Chondrocyte (in vitro differentiated cells): ENCODE measurements at regions not wholly inside any gene's neighbourhood (a gene's known extent, or its start where the extent isn't known, plus 50 kb on each side); places are given as distances from the start of the nearest gene placed in this dataset.

ENCODE experiments used
- DNase-seq: peaks from one replicate; pipeline ENCODE4 v3.0.0; 2021; ENCODE audit warnings: mixed read lengths, low spot score
- H3K27ac Mint-ChIP-seq: one replicate; pipeline ENCODE4 v1.8.0; 2021; ENCODE audit warnings: mild to moderate bottlenecking, moderate library complexity, mixed read lengths; ENCODE audit not compliant: unreplicated experiment
- H3K27me3 Mint-ChIP-seq: 2 replicates; pipeline ENCODE4 v1.8.0; 2021; ENCODE audit warnings: low read depth, mixed read lengths
- H3K36me3 Mint-ChIP-seq: 2 replicates; pipeline ENCODE4 v1.8.0; 2021; ENCODE audit warnings: low read depth, mixed read lengths
- H3K4me1 Mint-ChIP-seq: 2 replicates; pipeline ENCODE4 v1.8.0; 2021; ENCODE audit warnings: low read depth, mild to moderate bottlenecking, mixed read lengths
- H3K4me3 Mint-ChIP-seq: one replicate; pipeline ENCODE4 v1.8.0; 2021; ENCODE audit warnings: mild to moderate bottlenecking, moderate library complexity, mixed read lengths; ENCODE audit not compliant: unreplicated experiment
- H3K9me3 Mint-ChIP-seq: 2 replicates; pipeline ENCODE4 v1.8.0; 2021; ENCODE audit warnings: low read depth, mixed read lengths
- TF ChIP-seq, protein P1 (sequence below): fragments of 200-600 bp; sonication (generic); IDR thresholded peaks from 2 replicates; pipeline ENCODE4 v1.5.0; 2021; ENCODE audit warnings: antibody characterized with exemption, mild to moderate bottlenecking, moderate library complexity

DNA sequence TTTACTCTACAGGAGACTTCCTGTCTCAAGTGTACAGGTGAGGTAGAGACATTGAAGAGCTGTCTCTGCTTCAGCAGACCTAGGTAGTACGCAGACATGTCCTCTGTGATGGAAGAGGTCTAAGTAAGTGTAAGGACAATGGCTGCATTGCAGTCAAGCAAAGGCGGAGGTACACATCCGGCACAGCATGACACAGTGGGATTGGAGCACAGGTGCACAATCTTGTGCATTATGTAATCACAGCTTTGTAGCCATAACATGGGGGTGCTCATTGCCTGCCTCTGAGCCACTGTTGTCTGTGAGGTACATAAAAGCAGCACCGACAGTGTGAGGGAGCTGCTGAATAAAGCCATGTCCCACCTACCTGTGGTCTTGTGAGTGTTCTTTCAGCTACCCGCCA lies 66.4 kb upstream of the CCDC190 start:
- TF ChIP-seq, protein P1, sequence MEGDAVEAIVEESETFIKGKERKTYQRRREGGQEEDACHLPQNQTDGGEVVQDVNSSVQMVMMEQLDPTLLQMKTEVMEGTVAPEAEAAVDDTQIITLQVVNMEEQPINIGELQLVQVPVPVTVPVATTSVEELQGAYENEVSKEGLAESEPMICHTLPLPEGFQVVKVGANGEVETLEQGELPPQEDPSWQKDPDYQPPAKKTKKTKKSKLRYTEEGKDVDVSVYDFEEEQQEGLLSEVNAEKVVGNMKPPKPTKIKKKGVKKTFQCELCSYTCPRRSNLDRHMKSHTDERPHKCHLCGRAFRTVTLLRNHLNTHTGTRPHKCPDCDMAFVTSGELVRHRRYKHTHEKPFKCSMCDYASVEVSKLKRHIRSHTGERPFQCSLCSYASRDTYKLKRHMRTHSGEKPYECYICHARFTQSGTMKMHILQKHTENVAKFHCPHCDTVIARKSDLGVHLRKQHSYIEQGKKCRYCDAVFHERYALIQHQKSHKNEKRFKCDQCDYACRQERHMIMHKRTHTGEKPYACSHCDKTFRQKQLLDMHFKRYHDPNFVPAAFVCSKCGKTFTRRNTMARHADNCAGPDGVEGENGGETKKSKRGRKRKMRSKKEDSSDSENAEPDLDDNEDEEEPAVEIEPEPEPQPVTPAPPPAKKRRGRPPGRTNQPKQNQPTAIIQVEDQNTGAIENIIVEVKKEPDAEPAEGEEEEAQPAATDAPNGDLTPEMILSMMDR: no peak
- H3K4me3 Mint-ChIP-seq: no peak overlapping the region
- H3K27me3 Mint-ChIP-seq: no peaks in the 10 kb centered on the region
- no peak overlapping the region for H3K27ac Mint-ChIP-seq
- peaks cover 18% of the 10 kb centered on the region for H3K4me1 Mint-ChIP-seq
- no peaks in the 10 kb centered on the region for H3K9me3 Mint-ChIP-seq
- no peak for DNase-seq
- no peaks in the 10 kb centered on the region for H3K36me3 Mint-ChIP-seq

DNA sequence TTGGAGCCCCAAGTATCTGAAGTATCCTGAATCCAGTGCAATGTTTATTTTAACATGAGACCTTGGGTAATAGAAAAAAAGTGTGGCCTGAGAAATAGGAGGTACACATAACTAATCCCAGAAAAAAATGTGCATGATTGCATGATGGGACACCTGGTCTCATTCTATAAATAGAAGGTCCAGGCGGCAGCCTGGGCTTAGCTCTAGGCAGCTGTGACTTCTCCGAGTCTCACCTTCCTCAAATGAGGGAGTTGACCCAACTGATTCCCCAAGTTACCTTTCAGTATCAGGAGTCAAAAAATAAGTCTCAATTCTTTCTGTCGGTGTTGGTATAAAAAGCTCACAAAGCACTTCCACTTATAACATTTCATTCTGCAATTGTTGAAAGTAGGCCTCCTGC lies 65.9 kb upstream of the CCDC190 start:
- Mint-ChIP-seq H3K4me3 (no peak overlapping the region), H3K27me3 (no peaks in the 10 kb centered on the region), H3K36me3 (no peaks in the 10 kb centered on the region), H3K27ac (no peak overlapping the region), H3K4me1 (peaks cover 18% of the 10 kb centered on the region), H3K9me3 (no peaks in the 10 kb centered on the region)
- TF ChIP-seq, protein P1: no peak
- DNase-seq: no peak

DNA sequence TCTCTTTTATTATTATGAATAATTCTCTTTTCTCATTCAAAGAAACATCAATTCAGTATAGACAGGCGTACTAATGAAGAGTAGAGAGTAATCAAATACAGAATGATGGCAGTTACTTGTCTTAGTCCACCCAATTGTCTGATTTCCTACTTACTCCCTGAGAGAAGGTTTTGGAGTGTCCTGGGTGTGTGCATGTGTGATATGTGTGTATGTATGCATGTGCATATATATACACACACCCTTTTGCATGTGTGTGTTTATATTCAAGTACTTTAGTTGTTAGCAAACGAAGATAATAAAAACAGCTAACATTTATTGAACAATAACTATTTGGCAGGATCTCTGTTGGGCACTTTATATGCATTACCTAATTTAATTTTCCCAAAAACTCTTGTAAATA lies 63.2 kb upstream of the CCDC190 start:
- no peak for DNase-seq
- H3K9me3 Mint-ChIP-seq: no peaks in the 10 kb centered on the region
- TF ChIP-seq, protein P1: no peak
- H3K27ac Mint-ChIP-seq: no peak overlapping the region
- no peaks in the 10 kb centered on the region for H3K27me3 Mint-ChIP-seq
- H3K4me1 Mint-ChIP-seq: peaks cover 4% of the 10 kb centered on the region
- H3K4me3 Mint-ChIP-seq: no peak overlapping the region
- no peaks in the 10 kb centered on the region for H3K36me3 Mint-ChIP-seq

- no peak overlapping the region for H3K4me3 Mint-ChIP-seq
- no peak overlapping the region for H3K27ac Mint-ChIP-seq
- no peaks in the 10 kb centered on the region for H3K9me3 Mint-ChIP-seq
- no peaks in the 10 kb centered on the region for H3K27me3 Mint-ChIP-seq
- TF ChIP-seq, protein P1: no peak
- DNase-seq: no peak
- no peaks in the 10 kb centered on the region for H3K36me3 Mint-ChIP-seq
- no peaks in the 10 kb centered on the region for H3K4me1 Mint-ChIP-seq
These were observed 61.2 kb upstream of the CCDC190 start for GRCh38 chr1:162922201-162922600.

- Mint-ChIP-seq H3K4me3 (no peak overlapping the region), H3K27ac (no peak overlapping the region), H3K36me3 (peaks cover under 1% of the 10 kb centered on the region), H3K9me3 (peaks cover 6% of the 10 kb centered on the region), H3K27me3 (no peaks in the 10 kb centered on the region), H3K4me1 (peaks cover 6% of the 10 kb centered on the region)
- no peak for DNase-seq
- TF ChIP-seq, protein P1: no peak
These were observed 60.3 kb upstream of the CCDC190 start for GRCh38 chr1:162921311-162921710.
